Panc1 (cell line): ENCODE measurements at regions not wholly inside any gene's neighbourhood (a gene's known extent, or its start where the extent isn't known, plus 50 kb on each side); places are given as distances from the start of the nearest gene placed in this dataset.

ENCODE experiments used
- ATAC-seq: fragments of 200-7000 bp; cut with Tn5 transposase; 2 replicates; pipeline ENCODE4 v1.9.1; 2020; ENCODE audit warnings: mild to moderate bottlenecking, moderate library complexity
- BruUV-seq: library from RNA; stranded (reverse); fragments of 400-500 nt; replicated peaks from 2 replicates; lab custom pipeline; 2021; lab: Mats Ljungman, UMichigan
- CTCF ChIA-PET: fragments of 300-600 bp; sonication (Branson Sonifier 250); formaldehyde crosslinking; loops from one replicate; lab custom pipeline; 2022; ENCODE audit warnings: antibody characterized with exemption; lab: Charles Lee
- POLR2A ChIA-PET: fragments of 300-600 bp; sonication (Branson Sonifier 250); formaldehyde crosslinking; loops from one replicate; lab custom pipeline; 2022; ENCODE audit warnings: antibody characterized with exemption; lab: Charles Lee
- DNase-seq: peaks from one replicate; pipeline ENCODE4 v3.0.0-alpha.2; 2010; ENCODE audit warnings: low read depth, low spot score
- H3K27ac ChIP-seq: 2 replicates; pipeline ENCODE4 v1.5.1; 2011; ENCODE audit warnings: mild to moderate bottlenecking, low read length, inconsistent platforms
- H3K27me3 ChIP-seq: fragments of 200-500 bp; sonication (Bioruptor generic); 2 replicates; pipeline ENCODE4 v1.6.0; 2014; ENCODE audit warnings: low read length, inconsistent platforms; ENCODE audit not compliant: control insufficient read depth, insufficient read depth
- H3K36me3 ChIP-seq: fragments of 200-500 bp; sonication (Bioruptor generic); 2 replicates; pipeline ENCODE4 v1.5.1; 2014; ENCODE audit warnings: inconsistent platforms, mild to moderate bottlenecking, low read length, moderate library complexity; ENCODE audit not compliant: control insufficient read depth, insufficient read depth
- H3K4me1 ChIP-seq: 2 replicates; pipeline ENCODE4 v1.5.1; 2011; ENCODE audit warnings: inconsistent platforms, mild to moderate bottlenecking, low read length, moderate library complexity; ENCODE audit not compliant: control insufficient read depth, insufficient read depth
- H3K4me3 ChIP-seq, 2 experiments: 2 replicates each; pipeline ENCODE4 v1.5.1; 2011 to 2012; ENCODE audit warnings: low read depth in 2 of 2, low read length in 2 of 2, mild to moderate bottlenecking in 2 of 2, inconsistent platforms in 1 of 2, moderate library complexity in 1 of 2
- H3K9me3 ChIP-seq: fragments of 200-500 bp; sonication (Bioruptor generic); 2 replicates; pipeline ENCODE4 v1.5.1; 2014; ENCODE audit warnings: low read depth, mild to moderate bottlenecking, inconsistent platforms, low read length, moderate library complexity; ENCODE audit not compliant: control insufficient read depth, insufficient read depth
- POLR2AphosphoS5 ChIP-seq: IDR thresholded peaks from 2 replicates; pipeline ENCODE4 v1.6.1; 2012; ENCODE audit warnings: mild to moderate bottlenecking, low read depth, low read length, moderate library complexity
- SIN3A ChIP-seq: IDR thresholded peaks from 2 replicates; pipeline ENCODE4 v1.6.1; 2012; ENCODE audit warnings: low read depth, mild to moderate bottlenecking, low read length, moderate library complexity, borderline replicate concordance; ENCODE audit not compliant: insufficient read depth
- TCF7L2 ChIP-seq: IDR thresholded peaks from 2 replicates; pipeline ENCODE4 v1.6.1; 2011; ENCODE audit warnings: mild to moderate bottlenecking, low read depth, low read length, inconsistent platforms
- in situ Hi-C: cut with HindIII; loops from 2 replicates; pipeline ENCODE4 v1.10.0; 2016; ENCODE audit warnings: low sequenced_read_pairs, low pct_unique_long_range_greater_than_20kb
- intact Hi-C: fragments of 100-400 bp; cut with micrococcal nuclease; formaldehyde crosslinking; loops from one replicate; pipeline ENCODE4 v1.10.0; 2022; ENCODE audit not compliant: unreplicated experiment
- TF ChIP-seq, protein P1 (sequence below), 2 experiments: IDR thresholded peaks; 2 replicates each; pipeline ENCODE4 v1.6.1; 2011 to 2012; ENCODE audit warnings: low read depth in 2 of 2, control low read depth in 1 of 2, low read length in 1 of 2, mild to moderate bottlenecking in 1 of 2, moderate library complexity in 1 of 2; ENCODE audit not compliant: insufficient read depth in 1 of 2
- TF ChIP-seq, protein P2 (sequence below): fragments of 450-650 bp; IDR thresholded peaks from 2 replicates; pipeline ENCODE4 v1.5.1; 2017; ENCODE audit warnings: mild to moderate bottlenecking

- no TSS peak for BruUV-seq
- Histone ChIP-seq H3K27ac (no peak overlapping the region), H3K36me3 (no peaks in the 10 kb centered on the region), H3K4me3 (no peak overlapping the region), H3K9me3 (no peaks in the 10 kb centered on the region), H3K4me1 (no peaks in the 10 kb centered on the region), H3K27me3 (no peaks in the 10 kb centered on the region)
- CTCF ChIA-PET, result no interaction called here
- TF ChIP-seq SIN3A (no peak), POLR2AphosphoS5 (no peak), TCF7L2 (no peak)
- TF ChIP-seq, protein P1, sequence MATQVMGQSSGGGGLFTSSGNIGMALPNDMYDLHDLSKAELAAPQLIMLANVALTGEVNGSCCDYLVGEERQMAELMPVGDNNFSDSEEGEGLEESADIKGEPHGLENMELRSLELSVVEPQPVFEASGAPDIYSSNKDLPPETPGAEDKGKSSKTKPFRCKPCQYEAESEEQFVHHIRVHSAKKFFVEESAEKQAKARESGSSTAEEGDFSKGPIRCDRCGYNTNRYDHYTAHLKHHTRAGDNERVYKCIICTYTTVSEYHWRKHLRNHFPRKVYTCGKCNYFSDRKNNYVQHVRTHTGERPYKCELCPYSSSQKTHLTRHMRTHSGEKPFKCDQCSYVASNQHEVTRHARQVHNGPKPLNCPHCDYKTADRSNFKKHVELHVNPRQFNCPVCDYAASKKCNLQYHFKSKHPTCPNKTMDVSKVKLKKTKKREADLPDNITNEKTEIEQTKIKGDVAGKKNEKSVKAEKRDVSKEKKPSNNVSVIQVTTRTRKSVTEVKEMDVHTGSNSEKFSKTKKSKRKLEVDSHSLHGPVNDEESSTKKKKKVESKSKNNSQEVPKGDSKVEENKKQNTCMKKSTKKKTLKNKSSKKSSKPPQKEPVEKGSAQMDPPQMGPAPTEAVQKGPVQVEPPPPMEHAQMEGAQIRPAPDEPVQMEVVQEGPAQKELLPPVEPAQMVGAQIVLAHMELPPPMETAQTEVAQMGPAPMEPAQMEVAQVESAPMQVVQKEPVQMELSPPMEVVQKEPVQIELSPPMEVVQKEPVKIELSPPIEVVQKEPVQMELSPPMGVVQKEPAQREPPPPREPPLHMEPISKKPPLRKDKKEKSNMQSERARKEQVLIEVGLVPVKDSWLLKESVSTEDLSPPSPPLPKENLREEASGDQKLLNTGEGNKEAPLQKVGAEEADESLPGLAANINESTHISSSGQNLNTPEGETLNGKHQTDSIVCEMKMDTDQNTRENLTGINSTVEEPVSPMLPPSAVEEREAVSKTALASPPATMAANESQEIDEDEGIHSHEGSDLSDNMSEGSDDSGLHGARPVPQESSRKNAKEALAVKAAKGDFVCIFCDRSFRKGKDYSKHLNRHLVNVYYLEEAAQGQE (IDR thresholded peaks at IDR 0.05; ENCODE audit: insufficient read depth in 1 of 2, low read depth in 2 of 2, low read length in 1 of 2), result no peak
- in situ Hi-C loops (no loop called here), intact Hi-C loops (no loop called here)
- POLR2A ChIA-PET, result no interaction called here
- ATAC-seq (no peak), DNase-seq (no peak)
Observed at GRCh38 chr9:18207735-18208134, 266.2 kb upstream of the ADAMTSL1 start.

DNA sequence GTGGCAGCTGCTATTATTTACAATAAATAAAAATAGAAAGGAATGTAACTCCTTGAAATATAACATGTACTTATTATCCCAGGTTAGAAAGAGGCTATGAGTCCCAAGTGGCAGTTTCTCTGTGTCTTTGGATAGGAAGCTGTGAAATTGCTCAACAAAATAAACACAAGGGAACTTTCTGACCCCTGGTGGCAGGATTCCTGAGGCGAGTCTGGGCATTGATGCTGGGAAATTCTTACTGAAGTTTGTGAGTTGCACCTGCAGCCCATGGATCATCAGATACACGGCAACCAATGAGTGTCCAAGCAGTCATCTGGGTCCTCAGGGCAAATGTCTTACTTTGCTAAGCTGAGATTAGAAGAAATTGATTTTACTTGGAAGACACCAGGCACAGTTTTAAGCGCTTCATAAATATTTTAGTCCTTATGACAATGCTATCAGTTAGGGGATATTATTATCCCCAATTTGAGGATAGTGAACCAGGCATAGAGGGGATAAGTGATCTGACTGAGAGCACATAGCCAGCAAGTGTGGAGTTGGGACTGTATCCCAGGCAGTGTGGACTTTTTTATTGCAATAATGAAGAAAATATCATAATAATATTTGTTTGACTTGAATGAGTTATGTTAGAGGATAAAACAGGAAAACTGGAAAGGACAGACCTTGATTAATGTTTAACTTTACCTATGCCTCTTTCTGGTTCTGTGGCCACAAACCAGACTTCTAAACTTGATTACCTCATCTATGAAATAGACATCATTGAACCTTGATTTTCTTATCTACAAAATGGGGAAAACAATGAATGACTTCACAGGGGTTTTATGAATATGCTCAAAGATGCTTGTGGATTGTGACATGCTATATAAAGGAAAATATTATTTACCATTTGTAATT is 265.5 kb upstream of the ADAMTSL1 start:
- Histone ChIP-seq H3K4me3 (no peak overlapping the region), H3K36me3 (no peaks in the 10 kb centered on the region), H3K27me3 (no peaks in the 10 kb centered on the region), H3K9me3 (no peaks in the 10 kb centered on the region), H3K27ac (no peak overlapping the region), H3K4me1 (no peaks in the 10 kb centered on the region)
- BruUV-seq, result no TSS peak
- DNase-seq, result no peak
- in situ Hi-C loops, result no loop called here
- no peak for TF ChIP-seq SIN3A
- TF ChIP-seq, protein P1 (IDR thresholded peaks at IDR 0.05; ENCODE audit: insufficient read depth in 1 of 2, low read depth in 2 of 2, low read length in 1 of 2), result no peak
- no peak for TF ChIP-seq POLR2AphosphoS5
- TF ChIP-seq, protein P2, sequence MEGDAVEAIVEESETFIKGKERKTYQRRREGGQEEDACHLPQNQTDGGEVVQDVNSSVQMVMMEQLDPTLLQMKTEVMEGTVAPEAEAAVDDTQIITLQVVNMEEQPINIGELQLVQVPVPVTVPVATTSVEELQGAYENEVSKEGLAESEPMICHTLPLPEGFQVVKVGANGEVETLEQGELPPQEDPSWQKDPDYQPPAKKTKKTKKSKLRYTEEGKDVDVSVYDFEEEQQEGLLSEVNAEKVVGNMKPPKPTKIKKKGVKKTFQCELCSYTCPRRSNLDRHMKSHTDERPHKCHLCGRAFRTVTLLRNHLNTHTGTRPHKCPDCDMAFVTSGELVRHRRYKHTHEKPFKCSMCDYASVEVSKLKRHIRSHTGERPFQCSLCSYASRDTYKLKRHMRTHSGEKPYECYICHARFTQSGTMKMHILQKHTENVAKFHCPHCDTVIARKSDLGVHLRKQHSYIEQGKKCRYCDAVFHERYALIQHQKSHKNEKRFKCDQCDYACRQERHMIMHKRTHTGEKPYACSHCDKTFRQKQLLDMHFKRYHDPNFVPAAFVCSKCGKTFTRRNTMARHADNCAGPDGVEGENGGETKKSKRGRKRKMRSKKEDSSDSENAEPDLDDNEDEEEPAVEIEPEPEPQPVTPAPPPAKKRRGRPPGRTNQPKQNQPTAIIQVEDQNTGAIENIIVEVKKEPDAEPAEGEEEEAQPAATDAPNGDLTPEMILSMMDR, result peak; percentile 40
- no peak for TF ChIP-seq TCF7L2
- intact Hi-C loops, result no loop called here
- ChIA-PET POLR2A (no interaction called here), CTCF (interaction anchor here (0.6 kb wide), 1 partner anchor 397 kb away, joined by 3 read pairs; no protein-coding TSS in a partner anchor)
- no peak for ATAC-seq
